ENCODE measurements at regions not wholly inside any gene's neighbourhood (a gene's known extent, or its start where the extent isn't known, plus 50 kb on each side); places are given as distances from the start of the nearest gene placed in this dataset.
A peak's percentile ranks its signal among the peaks of the same experiment; 100 is the strongest.
"Not testable (repeated sequence)": the region's sequence is repeated elsewhere in the genome, so short reads cannot be mapped to it uniquely, and the experiment has no call there.

- DNase-seq, ATAC-seq: not testable (repeated sequence)
These were observed 69.4 kb upstream of the GNG12 start for GRCh38 chr1:67902546-67903223.

GRCh38 chr1:67898033-67898726 is 64.9 kb upstream of the GNG12 start:
- no peak for ATAC-seq

DNA sequence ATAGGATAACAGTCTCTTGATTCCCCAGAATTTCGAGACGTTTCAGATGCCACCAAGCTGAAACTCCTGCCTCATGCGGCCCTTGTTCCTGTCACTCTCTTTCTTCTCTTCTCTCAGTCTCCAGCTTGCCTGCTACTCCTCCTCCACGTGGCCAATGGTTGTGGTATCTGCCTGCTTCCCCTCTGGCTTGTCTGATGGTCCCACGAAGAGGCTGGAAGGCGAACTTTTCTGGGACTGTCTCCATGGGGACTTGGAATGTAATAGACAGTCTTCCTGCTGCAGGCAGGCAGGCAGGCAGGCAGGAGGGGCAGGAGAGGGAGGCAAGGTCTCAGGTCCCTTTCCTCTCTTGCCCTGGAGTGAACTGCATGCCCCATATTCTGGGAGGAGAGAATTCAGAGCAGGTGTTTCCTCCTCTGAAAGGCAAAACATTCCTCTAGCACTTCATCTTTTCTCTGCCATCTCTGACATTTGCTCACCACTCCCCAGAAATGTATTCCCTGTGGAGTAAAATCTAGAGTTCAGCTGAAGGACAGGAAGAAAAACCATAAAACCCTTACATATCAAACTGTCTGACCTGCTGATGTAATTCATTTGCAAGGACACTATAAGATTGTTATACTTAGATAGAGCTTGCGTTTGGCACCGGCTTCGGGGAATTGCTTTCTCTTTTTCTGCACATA is 64.1 kb upstream of the GNG12 start:
- no peak for ATAC-seq
- no peak for DNase-seq

More at GRCh38 chr1:67898033-67898726, 64.9 kb upstream of the GNG12 start:
- no peak for DNase-seq

GRCh38 chr1:67896826-67897225 is 63.6 kb upstream of the GNG12 start:
- ATAC-seq (no peak), DNase-seq (no peak)

DNA sequence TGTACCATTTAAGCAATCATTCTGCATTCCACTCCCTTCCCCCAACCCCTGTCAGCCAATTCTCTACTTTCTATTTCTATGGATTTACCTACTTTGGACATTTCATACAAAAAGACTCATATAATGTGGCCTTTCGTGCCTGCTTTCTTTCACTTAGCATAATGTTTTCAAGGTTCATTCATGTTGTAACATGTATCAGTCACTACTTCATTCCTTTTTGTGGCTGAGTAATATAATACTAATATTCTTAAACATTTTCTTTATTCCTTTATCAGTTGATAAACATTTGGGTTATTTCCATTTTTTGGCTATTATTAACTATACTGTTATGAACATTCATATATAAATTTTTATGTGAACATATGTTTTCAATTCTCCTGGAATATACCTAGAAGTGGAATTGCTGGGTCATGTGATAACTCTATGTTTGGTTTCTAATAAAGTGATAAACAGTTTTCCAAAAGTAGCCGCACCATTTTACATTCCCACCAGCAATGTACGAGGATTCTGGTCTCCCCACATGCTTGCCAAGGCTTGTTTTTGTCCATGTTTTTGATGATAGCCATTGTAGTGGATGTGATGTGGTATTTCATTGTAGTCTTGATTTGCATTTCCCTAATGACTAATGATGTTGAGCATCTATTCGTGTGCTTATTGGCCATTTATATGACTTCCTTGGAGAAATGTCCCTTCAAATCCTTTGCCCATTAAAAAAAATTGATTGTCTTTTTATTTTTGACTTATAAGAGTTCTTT is 61.9 kb upstream of the GNG12 start:
- ATAC-seq = no peak
- DNase-seq = no peak

DNA sequence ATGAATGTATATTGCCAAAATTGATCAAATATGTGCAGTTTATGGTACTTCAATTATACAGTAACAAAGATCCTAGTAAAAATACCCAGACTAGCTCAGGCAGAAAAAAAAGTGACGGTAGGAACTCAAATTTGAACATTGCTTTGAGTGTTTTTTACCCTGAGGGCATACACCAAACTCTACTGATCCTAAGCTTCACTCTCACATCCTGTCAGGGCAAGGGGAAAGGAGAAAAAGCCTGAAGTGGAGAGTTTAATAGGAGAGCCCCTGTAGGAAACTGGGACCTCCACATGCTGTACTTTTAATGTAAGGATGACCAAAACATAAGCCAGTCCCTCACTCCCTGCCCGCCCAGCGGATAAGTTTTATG is 59.8 kb upstream of the GNG12 start:
- ATAC-seq (no peak), DNase-seq (no peak)

GRCh38 chr1:67892476-67893125 is 59.3 kb upstream of the GNG12 start:
- DNase-seq (no peak), ATAC-seq (no peak)

DNA sequence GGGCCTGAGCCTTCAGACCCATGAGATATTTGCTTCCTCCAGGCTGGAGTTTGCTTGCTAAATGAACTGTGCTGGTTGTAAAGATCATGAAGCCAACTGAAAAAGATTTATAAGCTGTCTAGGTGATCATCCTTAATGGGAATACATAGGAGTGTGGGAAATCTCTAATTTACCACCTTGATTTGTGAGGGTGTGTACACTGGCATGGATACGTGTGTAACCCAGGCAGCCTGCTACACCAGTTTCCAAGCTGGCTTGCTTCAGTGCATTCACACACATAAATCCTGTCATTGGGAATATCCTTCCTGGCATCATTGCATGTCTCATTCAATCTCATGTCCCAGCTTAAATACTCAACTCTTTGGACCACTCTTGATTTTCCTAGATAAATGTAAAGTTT is 57.6 kb upstream of the GNG12 start:
- ATAC-seq = no peak

DNA sequence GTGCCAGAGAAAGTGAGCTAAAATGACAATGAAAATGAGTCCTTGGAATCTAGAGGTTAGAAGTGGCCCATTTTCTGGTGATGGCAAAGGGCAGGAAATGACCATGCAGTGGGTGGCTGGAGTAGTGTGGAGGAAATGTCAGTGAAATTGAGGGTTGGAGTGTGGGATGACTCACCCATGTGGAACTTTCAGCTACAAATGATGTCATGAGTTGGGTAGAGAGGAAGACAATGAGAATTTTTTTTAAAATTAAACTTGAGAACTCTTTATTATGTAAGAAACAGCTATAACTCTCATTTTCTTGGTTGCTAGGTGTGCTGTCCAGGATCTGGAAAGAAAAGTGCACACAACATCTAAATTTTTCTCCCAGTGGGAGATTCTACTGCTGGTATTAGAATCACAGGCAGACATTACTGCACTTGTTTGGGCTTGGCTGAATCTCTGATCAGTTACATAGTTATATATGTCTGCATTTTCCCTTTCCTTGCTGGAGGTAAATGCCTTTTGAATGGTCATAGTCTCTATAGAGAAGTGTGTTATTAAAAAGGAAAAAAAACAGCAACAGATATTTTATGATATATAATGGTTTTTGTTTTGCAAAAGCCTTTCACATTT is 56.8 kb upstream of the GNG12 start:
- ATAC-seq (peak; percentile 83), DNase-seq (peak; percentile 42)

More for the DNA sequence above, 57.6 kb upstream of the GNG12 start:
- no peak for DNase-seq

DNA sequence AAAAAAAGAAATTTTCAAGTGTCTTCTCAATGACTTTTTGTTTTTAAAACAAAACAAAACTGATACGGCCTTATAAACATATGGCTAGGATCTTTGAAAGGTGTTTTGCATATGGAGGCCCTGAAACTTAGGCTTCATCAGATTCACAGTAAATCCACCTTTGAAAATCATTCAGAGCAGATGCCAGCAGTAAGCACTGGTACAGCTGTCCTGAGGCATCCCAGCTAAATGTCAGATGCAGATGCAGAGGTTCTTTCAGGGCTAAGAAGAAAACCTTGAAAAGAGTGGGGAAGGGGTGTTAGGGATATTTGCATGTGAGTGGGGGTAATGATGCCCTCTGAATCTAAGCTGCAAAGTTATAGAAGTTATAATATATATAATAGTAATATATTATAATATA is 56.2 kb upstream of the GNG12 start:
- no peak for DNase-seq
- ATAC-seq = no peak

DNA sequence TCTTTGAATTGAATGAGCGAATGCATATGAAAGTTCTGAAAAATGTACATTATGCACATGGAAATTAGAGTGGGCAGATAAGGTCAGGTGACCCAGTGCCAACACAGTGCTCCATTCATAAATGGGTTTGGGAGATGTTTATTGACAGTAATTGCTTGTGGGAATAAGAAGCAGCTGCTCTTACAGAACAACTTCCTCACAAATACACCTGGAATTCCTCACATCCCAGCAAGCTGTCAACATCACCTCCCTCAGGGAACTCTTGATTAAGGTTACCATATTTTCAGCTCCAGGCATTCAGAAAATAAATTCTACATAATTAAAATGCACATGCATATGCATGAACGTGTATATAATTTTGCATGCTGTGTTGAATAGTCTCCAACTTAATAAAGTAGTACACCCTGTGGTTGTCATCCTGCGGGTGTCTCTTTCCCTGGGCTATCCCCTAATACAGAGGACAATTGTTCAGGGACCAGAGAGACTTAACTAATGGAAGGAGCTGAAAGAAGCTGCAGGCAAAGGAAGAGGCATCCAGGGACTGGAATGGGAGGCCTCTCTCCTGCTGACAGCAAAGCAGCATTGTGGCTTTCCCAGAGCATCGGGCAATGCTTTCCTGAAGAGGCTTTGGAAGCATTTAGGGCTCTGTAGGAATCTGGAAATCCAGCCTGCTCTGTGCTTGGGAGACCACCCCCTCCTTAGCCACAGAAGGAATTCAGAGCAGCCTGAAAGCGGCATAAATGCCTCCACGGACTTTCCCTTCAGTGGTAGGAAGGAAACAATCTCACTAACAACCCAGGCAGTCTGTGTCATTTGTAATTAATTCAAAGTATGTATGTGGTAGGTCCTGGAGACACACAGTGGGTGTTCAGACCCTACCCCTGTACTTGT is 55.2 kb upstream of the GNG12 start:
- DNase-seq (no peak), ATAC-seq (no peak)

DNA sequence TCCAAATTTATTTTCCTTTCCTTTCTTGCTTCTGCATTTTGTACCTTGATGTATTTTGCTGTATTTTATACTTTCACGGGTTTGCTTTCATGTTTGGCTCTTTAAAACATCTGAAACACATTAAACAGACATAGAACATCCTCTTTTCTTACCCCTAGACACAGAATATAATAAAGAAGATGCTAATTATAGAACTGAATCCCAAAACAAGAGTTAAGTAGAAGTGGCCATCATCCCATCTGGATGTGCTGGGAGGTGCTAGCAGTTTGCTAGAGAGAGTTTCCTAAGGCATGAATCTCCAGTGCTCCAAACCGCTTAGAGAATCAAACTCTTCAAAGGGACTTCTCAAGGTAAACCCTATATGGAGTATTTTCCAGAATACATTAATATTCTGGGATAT is 53.9 kb upstream of the GNG12 start:
- DNase-seq (no peak), ATAC-seq (no peak)

DNA sequence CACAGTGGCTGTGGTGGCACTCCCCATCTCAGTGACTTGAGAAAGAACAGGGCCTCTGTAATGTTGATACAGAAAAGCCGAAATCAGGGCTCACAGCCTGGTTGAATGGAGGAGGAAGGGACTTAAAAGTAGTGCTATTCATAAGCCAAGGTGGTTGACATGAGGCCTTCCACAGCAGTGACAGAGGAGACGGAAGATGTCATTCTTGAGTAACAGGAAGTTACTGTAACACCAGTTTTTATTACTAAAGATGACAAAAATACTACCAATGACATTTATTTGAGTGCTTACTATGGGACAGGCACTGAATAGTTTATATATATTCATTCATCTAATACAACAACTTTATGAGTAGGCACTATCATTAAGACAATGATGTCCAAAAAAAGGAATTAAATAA is 52.8 kb upstream of the GNG12 start:
- no peak for DNase-seq
- no peak for ATAC-seq

DNA sequence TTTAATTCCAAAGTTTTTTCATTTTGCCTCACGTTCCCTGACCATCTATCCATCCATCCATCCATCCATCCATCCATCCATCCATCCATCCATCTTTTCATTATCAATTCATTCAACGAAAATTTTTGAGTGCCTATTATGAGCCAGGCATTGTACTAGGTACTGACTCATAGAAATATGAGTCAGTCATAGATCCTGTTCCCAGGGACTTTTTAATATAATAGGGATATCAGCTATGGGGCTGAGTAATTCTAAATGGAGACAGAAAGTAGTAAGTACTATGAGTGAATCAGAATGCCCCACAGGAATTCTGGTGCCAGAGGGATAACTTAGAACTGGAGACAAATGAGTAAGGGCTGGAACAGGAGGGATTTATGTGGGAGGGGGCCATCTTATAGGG is 49.8 kb upstream of the GNG12 start:
- no peak for ATAC-seq
- DNase-seq = no peak

Measured in stimulated activated naive CD8-positive, alpha-beta T cell treated with anti-CD3 and anti-CD28 coated beads, Interleukin-15, Interleukin-2, amounts not matched to agents 100 U/mL and 50 U/mL, for 24 hours (primary cell).